Spleen (tissue), 7 donors: ENCODE measurements at regions not wholly inside any gene's neighbourhood (a gene's known extent, or its start where the extent isn't known, plus 50 kb on each side); places are given as distances from the start of the nearest gene placed in this dataset.

Experiments used
- CTCF ChIP-seq, 11 experiments: fragments of 200-600 bp in 7 of 11; fragments of 450-650 bp in 4 of 11; sonication (generic) in 4 of 11; IDR thresholded peaks in 8 of 11; conservative IDR thresholded peaks in 3 of 11; 1 replicate in 7 of 11; 2 replicates in 4 of 11; pipeline versions ENCODE4 v1.4.0 to v1.8.0; 2016 to 2021; ENCODE audit warnings: antibody characterized with exemption in 11 of 11, inconsistent platforms in 4 of 11, mild to moderate bottlenecking in 1 of 11
- POLR2AphosphoS5 ChIP-seq, 3 donors: sonication (generic); formaldehyde crosslinking; IDR thresholded peaks; one replicate each; pipeline ENCODE4 v1.5.1; 2017; ENCODE audit warnings: antibody characterized with exemption in 3 of 3
- donor health status: DM: no; HTN: no; CAD: no; lungs with moderate emphysema.
- donor health status: DM: no; HTN: no; CAD: no.
- donor health status: DM: no; HTN: no; CAD: no.

DNA sequence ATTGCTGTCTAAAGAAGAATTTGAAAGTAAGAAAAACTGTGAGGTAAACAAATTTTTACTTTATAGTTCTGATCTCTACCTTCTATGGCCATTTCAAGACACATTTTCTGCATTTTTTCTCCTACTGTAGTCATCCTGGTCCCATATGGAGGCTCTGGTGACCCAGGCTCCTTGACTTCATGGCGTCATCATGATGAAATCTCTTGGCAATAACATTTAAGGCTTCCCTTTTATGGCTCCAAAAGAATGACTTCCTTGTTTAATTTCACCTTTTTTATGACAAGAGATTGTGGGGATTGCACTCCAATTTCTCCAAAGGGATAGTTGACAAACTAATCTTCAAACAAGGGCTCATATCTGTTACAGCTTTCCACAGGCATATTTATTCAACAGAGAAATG, 143.0 kb upstream of the SCN7A start:
- TF ChIP-seq POLR2AphosphoS5 (IDR thresholded peaks at IDR 0.05): no peak
- TF ChIP-seq CTCF (IDR thresholded peaks at IDR 0.05 in 8 of 11, conservative IDR thresholded peaks at IDR 0.05 in 3 of 11): no peak
